Right renal cortex interstitium (tissue), 3 donors: ENCODE measurements at regions not wholly inside any gene's neighbourhood (a gene's known extent, or its start where the extent isn't known, plus 50 kb on each side); places are given as distances from the start of the nearest gene placed in this dataset.

Experiments
- DNase-seq, 3 donors: peaks; one replicate each; pipeline ENCODE4 v3.0.0-alpha.2; 2013; ENCODE audit warnings: low read depth in 3 of 3, low spot score in 2 of 3

- DNase-seq, result no peak
Measured at GRCh38 chr20:4560667-4561066, 125.6 kb upstream of the PRNP start.

- no peak for DNase-seq
Measured at GRCh38 chr20:4559906-4560305, 126.3 kb upstream of the PRNP start.

GRCh38 chr20:4559106-4559505 lies 127.2 kb upstream of the PRNP start:
- no peak for DNase-seq

- DNase-seq, result no peak
Measured at GRCh38 chr20:4556781-4557180, 129.5 kb upstream of the PRNP start.

- no peak for DNase-seq
Measured at GRCh38 chr20:4555188-4555890, 130.9 kb upstream of the PRNP start.

- no peak for DNase-seq
Measured at GRCh38 chr20:4554346-4554745, 131.9 kb upstream of the PRNP start.

GRCh38 chr20:4552075-4552640 lies 134.1 kb upstream of the PRNP start:
- DNase-seq, result no peak

GRCh38 chr20:4550740-4551139 lies 135.5 kb upstream of the PRNP start:
- DNase-seq, result no peak

GRCh38 chr20:4549711-4550259 lies 136.5 kb upstream of the PRNP start:
- DNase-seq, result no peak

GRCh38 chr20:4548552-4548951 lies 137.7 kb upstream of the PRNP start:
- no peak for DNase-seq

GRCh38 chr20:4546786-4547185 lies 139.5 kb upstream of the PRNP start:
- DNase-seq, result no peak

GRCh38 chr20:4546342-4546741 lies 139.9 kb upstream of the PRNP start:
- no peak for DNase-seq

GRCh38 chr20:4545526-4545925 lies 140.7 kb upstream of the PRNP start:
- no peak for DNase-seq

- DNase-seq, result no peak
Measured at GRCh38 chr20:4544765-4545164, 141.5 kb upstream of the PRNP start.

GRCh38 chr20:4542270-4542669 lies 144.0 kb upstream of the PRNP start:
- DNase-seq, result no peak

- no peak for DNase-seq
Measured at GRCh38 chr20:4534315-4534714, 151.9 kb upstream of the PRNP start.

- DNase-seq, result no peak
Measured at GRCh38 chr20:4533368-4534133, 152.7 kb upstream of the PRNP start.

- DNase-seq, result no peak
Measured at GRCh38 chr20:4532772-4533171, 153.5 kb upstream of the PRNP start.

GRCh38 chr20:4524792-4525191 lies 161.5 kb upstream of the PRNP start:
- DNase-seq, result no peak

- DNase-seq, result no peak
Measured at GRCh38 chr20:4524307-4524706, 161.9 kb upstream of the PRNP start.

- DNase-seq, result no peak
Measured at GRCh38 chr20:4522310-4522709, 163.9 kb upstream of the PRNP start.
